ENCODE measurements at regions not wholly inside any gene's neighbourhood (a gene's known extent, or its start where the extent isn't known, plus 50 kb on each side); places are given as distances from the start of the nearest gene placed in this dataset.

DNA sequence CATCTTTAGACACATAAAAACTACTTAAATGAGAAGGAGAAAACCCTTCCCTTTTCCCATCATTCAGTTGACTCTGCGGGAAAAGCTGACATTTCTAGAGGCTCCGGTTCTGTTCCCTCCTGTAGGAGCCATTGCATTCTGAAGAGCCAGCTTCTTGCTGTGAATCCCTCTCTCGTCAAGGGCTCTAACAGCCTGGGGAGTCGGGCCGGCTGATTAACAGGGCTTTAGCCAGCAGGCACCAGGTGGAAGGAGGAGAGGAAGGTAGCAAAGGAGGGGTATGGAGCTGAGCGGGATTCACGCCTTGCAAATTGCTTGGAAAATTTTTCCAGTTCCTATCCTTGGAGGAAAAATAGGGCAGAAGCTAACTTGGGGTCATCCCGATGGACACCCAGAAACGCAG lies 108.3 kb upstream of the UBE2E1 start:
- TF ChIP-seq POLR2AphosphoS5 (IDR thresholded peaks at IDR 0.05; ENCODE audit: low read depth, low read length) (no peak), TAF1 (IDR thresholded peaks at IDR 0.05; ENCODE audit: borderline replicate concordance, insufficient read depth, low read length) (no peak)
- TF ChIP-seq, protein P1, sequence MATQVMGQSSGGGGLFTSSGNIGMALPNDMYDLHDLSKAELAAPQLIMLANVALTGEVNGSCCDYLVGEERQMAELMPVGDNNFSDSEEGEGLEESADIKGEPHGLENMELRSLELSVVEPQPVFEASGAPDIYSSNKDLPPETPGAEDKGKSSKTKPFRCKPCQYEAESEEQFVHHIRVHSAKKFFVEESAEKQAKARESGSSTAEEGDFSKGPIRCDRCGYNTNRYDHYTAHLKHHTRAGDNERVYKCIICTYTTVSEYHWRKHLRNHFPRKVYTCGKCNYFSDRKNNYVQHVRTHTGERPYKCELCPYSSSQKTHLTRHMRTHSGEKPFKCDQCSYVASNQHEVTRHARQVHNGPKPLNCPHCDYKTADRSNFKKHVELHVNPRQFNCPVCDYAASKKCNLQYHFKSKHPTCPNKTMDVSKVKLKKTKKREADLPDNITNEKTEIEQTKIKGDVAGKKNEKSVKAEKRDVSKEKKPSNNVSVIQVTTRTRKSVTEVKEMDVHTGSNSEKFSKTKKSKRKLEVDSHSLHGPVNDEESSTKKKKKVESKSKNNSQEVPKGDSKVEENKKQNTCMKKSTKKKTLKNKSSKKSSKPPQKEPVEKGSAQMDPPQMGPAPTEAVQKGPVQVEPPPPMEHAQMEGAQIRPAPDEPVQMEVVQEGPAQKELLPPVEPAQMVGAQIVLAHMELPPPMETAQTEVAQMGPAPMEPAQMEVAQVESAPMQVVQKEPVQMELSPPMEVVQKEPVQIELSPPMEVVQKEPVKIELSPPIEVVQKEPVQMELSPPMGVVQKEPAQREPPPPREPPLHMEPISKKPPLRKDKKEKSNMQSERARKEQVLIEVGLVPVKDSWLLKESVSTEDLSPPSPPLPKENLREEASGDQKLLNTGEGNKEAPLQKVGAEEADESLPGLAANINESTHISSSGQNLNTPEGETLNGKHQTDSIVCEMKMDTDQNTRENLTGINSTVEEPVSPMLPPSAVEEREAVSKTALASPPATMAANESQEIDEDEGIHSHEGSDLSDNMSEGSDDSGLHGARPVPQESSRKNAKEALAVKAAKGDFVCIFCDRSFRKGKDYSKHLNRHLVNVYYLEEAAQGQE (IDR thresholded peaks at IDR 0.05; ENCODE audit: insufficient read depth in 1 of 2, low read depth in 2 of 2, low read length in 2 of 2), result no peak

Measured in PFSK-1 (cell line).